SJCRH30 (cell line): ENCODE measurements at regions not wholly inside any gene's neighbourhood (a gene's known extent, or its start where the extent isn't known, plus 50 kb on each side); places are given as distances from the start of the nearest gene placed in this dataset.

Source experiments
- DNase-seq, 2 experiments: peaks; one replicate each; pipeline ENCODE4 v3.0.0-alpha.2; 2015 to 2020
- H3K27ac ChIP-seq: fragments of 250-450 bp; sonication (Bioruptor Pico); 2 replicates; pipeline ENCODE4 v1.5.1; 2020; ENCODE audit warnings: mild to moderate bottlenecking, moderate library complexity
- H3K27me3 ChIP-seq: fragments of 250-450 bp; sonication (Bioruptor Pico); 2 replicates; pipeline ENCODE4 v1.5.1; 2020; ENCODE audit warnings: mild to moderate bottlenecking, moderate library complexity
- H3K36me3 ChIP-seq: fragments of 250-450 bp; sonication (Bioruptor Pico); 2 replicates; pipeline ENCODE4 v1.5.1; 2020; ENCODE audit warnings: mild to moderate bottlenecking, moderate library complexity
- H3K4me1 ChIP-seq: fragments of 250-450 bp; sonication (Bioruptor Pico); 2 replicates; pipeline ENCODE4 v1.5.1; 2020; ENCODE audit warnings: mild to moderate bottlenecking, moderate library complexity
- H3K4me3 ChIP-seq: fragments of 250-450 bp; sonication (Bioruptor Pico); 2 replicates; pipeline ENCODE4 v1.5.1; 2020; ENCODE audit warnings: mild to moderate bottlenecking, moderate library complexity
- H3K9me3 ChIP-seq: fragments of 250-450 bp; sonication (Bioruptor Pico); replicated peaks from 2 replicates; pipeline ENCODE4 v1.5.1; 2020; ENCODE audit warnings: mild to moderate bottlenecking, moderate library complexity

DNA sequence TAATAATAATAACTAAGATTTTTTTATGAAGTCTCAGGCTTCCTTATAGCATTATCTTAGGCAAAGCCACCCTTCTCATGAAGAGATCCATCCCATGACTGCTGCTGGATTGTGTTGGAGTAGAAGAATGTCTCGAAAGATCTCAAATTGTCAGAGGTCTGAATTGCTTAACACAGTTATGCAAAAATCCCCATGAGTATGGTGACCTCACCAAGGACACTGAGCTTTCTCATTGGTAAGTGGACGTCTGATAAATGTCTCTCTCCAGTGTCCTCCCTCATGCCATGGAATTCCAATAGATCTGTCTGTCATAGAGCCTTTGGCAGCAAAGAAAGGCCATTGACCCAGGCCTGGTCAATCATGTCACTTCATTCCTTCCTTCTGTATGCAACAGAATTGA lies 264.5 kb downstream of the CDH11 start:
- no peaks in the 10 kb centered on the region for H3K27me3 ChIP-seq

DNA sequence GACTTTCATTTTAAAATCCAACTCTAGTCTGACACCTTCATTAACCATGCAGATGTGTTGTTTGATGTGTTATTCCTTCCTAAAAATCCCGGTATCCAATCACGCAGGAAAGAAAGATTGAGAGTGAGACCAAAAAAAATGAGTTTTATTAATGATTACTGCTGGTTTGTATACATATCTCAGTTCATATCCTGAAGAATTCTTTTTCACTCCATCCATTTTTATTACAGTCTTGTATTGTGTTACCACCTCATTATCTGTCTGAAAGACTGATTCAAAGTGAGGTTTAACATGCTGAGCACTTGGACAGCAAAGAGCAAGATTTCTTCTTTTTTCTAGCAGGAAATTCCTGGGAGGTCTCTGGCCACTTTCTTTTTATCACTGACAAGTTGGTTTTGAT lies 268.3 kb downstream of the CDH11 start:
- Histone ChIP-seq H3K4me1 (no peaks in the 10 kb centered on the region), H3K9me3 (no peaks in the 10 kb centered on the region), H3K27me3 (no peaks in the 10 kb centered on the region), H3K36me3 (no peaks in the 10 kb centered on the region), H3K27ac (no peak overlapping the region), H3K4me3 (no peak overlapping the region)
- DNase-seq = no peak

More for the DNA sequence above, 264.5 kb downstream of the CDH11 start:
- H3K4me3 ChIP-seq = no peak overlapping the region
- no peak overlapping the region for H3K27ac ChIP-seq
- H3K9me3 ChIP-seq = no peaks in the 10 kb centered on the region
- H3K36me3 ChIP-seq = no peaks in the 10 kb centered on the region
- no peak for DNase-seq
- no peaks in the 10 kb centered on the region for H3K4me1 ChIP-seq

DNA sequence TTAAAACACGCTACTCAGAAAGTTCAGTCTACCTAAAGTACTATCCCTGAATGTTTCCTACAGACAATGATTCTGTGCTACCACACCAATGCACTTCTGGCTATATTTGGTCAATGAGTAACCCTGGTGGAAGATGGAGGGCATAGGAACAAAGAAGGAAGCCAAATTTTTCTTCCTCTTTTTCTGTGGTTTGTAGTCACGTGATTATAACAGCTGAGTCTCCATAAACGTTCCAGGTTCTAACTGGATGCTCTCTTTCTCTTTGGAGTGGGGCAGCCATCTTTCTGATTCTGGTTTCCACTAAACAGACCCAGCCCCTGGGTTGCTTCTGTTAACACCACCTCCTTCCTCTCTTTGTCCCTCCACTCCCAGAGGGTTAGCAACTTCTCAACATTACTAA lies 274.9 kb downstream of the CDH11 start:
- Histone ChIP-seq H3K27ac (no peak overlapping the region), H3K4me1 (no peaks in the 10 kb centered on the region), H3K9me3 (no peaks in the 10 kb centered on the region), H3K27me3 (no peaks in the 10 kb centered on the region), H3K4me3 (no peak overlapping the region), H3K36me3 (no peaks in the 10 kb centered on the region)
- no peak for DNase-seq

DNA sequence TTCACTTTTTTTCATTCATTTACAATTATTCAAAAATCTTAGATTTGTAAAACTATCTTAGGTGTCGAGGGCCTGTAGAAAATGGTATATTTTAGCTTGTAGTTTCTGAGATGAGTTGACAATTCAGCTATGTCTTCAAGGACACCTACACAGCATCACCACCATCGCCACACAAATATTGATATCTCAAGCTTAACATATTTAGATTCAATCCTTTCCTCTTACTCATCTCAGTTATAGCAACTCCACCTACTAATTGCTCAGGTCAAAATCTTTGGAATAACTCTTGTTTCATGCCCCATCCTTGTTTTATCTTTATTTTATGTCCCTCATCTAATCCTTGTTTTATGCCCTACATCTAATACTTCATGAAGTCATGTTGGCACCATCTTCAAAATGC lies 276.8 kb downstream of the CDH11 start:
- no peak for DNase-seq

DNA sequence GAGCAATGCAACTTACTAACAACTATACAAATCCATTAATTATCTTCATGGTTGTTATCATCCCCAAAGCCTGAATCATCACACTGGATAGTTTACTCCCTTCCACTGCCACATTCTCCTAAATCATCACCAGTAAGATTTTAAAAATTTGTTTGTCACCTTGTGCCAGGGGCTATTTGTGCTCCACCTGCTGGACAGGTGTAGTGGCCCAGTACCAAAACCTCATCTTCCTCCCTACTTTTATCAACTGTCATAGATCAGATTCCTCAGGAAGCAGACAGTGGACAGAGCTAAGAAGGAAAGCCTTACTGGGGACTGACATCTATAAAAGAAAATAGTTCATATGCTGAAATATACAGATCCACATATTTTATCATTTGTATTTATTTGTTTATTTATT lies 280.4 kb downstream of the CDH11 start:
- Histone ChIP-seq H3K9me3 (no peaks in the 10 kb centered on the region), H3K36me3 (no peaks in the 10 kb centered on the region), H3K27me3 (no peaks in the 10 kb centered on the region), H3K27ac (no peak overlapping the region), H3K4me1 (no peaks in the 10 kb centered on the region), H3K4me3 (no peak overlapping the region)
- no peak for DNase-seq

More for the DNA sequence above, 276.8 kb downstream of the CDH11 start:
- H3K27me3 ChIP-seq = no peaks in the 10 kb centered on the region
- H3K4me1 ChIP-seq = no peaks in the 10 kb centered on the region
- no peak overlapping the region for H3K27ac ChIP-seq
- H3K4me3 ChIP-seq = no peak overlapping the region
- no peaks in the 10 kb centered on the region for H3K36me3 ChIP-seq
- no peaks in the 10 kb centered on the region for H3K9me3 ChIP-seq

DNA sequence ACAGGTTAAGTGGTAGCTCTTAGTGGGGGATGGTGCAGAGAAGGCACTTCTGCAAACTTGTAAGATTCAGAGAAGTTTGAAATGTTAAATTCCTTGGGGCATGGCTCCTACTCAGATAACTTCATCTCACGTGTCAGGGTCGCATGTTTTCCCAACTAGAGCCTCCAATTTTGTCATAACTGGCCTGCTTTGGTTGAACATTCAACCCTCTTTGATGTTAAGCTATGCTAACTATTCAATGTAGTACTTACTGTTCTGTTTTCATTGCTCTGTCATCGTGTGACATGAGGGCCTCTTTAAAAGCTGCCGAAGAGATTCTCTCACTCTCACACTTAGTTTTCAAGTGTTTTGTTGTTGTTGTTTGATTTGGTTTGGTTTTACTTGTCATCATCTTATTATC lies 280.8 kb downstream of the CDH11 start:
- Histone ChIP-seq H3K4me3 (no peak overlapping the region), H3K36me3 (no peaks in the 10 kb centered on the region), H3K27ac (no peak overlapping the region), H3K27me3 (no peaks in the 10 kb centered on the region), H3K4me1 (no peaks in the 10 kb centered on the region), H3K9me3 (no peaks in the 10 kb centered on the region)
- no peak for DNase-seq

DNA sequence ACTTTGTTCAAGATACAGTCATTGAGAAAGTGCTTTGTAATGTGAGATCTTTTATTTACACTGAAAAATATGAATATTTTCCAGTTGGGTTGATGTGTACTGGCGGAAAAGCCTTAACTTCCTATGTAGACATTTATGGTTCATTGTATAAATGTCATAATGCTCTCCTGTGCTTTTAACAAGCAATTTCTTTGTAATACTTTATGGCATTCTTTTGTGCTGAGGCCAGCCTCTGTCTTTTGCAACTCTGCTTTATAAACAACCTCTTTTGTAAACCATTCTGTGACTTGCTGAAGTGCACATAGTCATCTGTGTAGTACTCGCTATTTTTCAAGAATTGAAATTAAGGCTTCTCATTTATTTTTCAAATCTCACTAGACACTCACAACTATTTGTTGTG lies 291.2 kb downstream of the CDH11 start:
- no peak overlapping the region for H3K27ac ChIP-seq
- no peak overlapping the region for H3K4me3 ChIP-seq
- DNase-seq = no peak
- 0 out of 2 replicates have a peak, but pooled peaks cover 6% of the 10 kb centered on the region for H3K9me3 ChIP-seq
- H3K4me1 ChIP-seq = no peaks in the 10 kb centered on the region
- no peaks in the 10 kb centered on the region for H3K27me3 ChIP-seq
- H3K36me3 ChIP-seq = no peaks in the 10 kb centered on the region

DNA sequence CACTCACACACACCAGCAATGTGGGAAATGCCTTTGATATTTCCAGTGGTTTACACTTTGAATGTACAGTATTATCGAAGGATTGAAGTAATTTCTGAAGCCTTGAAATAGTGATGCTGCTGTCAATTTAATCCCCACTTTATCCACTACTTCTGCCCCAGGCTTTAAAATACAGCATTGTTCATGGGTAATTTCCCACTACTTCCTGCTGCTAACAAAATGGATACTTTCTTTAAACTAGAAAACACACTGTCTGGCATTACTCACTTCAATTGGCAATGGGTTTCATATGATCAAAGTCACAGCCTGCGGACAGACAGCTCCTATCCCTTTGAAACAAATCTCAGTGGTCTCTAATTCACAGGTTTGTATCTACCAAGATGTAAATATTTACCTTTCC lies 292.2 kb downstream of the CDH11 start:
- H3K27ac ChIP-seq = no peak overlapping the region
- no peaks in the 10 kb centered on the region for H3K4me1 ChIP-seq
- H3K36me3 ChIP-seq = no peaks in the 10 kb centered on the region
- H3K9me3 ChIP-seq = 0 out of 2 replicates have a peak, but pooled peaks cover 6% of the 10 kb centered on the region
- H3K4me3 ChIP-seq = no peak overlapping the region
- H3K27me3 ChIP-seq = no peaks in the 10 kb centered on the region
- no peak for DNase-seq

DNA sequence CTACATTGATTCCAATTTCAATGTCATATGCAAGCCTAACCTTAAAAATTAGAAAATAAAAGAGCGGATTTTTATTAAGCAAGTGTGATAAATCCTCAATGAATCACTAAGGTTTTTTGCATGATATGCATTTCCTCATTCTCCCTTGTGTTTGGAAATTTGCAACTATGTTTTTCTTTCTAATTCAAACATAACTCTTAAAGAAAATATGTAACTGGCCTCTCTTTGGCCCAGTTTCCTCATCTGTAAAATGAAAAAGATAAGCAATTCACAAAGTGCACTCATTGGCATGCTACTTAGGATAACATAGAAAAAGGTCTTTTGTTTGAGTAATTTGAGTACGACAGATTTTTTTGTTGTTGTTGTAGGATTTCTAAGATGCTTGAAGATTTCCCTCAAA lies 295.5 kb downstream of the CDH11 start:
- no peak overlapping the region for H3K4me3 ChIP-seq
- no peaks in the 10 kb centered on the region for H3K27me3 ChIP-seq
- no peak overlapping the region for H3K27ac ChIP-seq
- no peaks in the 10 kb centered on the region for H3K4me1 ChIP-seq
- DNase-seq = no peak
- 0 out of 2 replicates have a peak, but pooled peaks cover 4% of the 10 kb centered on the region for H3K9me3 ChIP-seq
- no peaks in the 10 kb centered on the region for H3K36me3 ChIP-seq

DNA sequence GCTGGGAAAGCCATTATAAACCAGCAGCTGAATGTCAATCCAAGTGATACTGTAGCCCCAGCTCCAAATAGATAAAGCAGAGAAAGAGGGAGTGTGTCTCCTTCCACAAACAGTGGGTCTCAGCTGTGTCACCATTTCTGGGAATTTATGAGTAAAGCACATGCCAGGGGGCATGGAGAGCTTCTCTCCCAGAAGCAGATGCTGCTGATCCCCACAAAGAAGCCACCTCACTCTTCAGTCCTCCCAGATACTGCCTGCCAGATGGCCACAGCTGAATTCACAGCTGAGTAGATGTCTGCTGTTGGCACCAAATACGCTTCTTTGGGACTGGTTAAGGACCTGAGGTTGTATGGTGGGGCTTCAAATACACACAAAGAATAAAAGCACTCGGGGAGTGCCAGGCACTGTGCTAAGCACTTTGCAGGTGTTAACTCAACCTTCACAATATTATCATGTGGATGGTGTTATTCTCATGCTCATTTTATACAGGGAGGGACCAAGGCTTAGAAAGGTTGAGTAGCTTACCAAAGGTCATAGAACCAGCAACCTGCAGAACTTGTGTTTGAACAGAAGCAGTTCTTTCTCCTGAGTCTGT lies 298.3 kb downstream of the CDH11 start:
- Histone ChIP-seq H3K36me3 (no peaks in the 10 kb centered on the region), H3K27ac (no peak overlapping the region), H3K9me3 (no peaks in the 10 kb centered on the region), H3K4me1 (no peaks in the 10 kb centered on the region), H3K4me3 (no peak overlapping the region), H3K27me3 (no peaks in the 10 kb centered on the region)
- DNase-seq = no peak

DNA sequence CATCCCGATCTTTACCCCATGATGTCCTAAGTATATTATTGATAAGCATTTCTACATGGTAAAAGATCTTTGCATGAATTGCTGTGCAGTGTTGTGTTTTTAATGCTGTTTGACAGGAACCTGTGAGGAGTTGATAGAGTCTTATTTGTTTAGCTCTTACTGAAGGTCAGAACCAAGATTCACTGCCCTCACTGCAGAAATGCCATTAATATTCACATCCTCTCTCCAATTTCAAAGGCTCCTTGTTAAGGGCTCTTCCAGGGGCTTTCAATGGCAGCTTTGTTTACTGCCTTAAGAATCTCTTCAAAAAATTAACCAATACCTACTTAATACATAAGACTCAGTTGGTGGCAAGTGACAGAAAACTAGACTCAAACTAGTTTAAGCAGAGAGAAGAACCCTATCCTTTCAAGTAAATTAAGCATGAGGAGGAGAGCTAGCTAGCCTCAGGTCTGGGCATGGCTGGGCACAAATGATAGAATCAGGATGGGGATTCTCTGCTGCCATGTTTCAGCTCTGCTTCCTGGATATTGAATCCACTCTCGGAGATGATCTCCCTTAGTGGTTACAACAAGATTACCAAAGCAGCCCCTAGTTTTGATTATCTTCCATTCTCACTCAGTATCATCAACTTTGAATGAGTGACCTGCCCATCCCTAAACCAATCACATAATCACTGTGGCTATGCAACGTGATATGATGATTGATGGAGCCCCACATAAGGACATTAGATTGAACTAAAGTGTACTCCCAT lies 311.8 kb downstream of the CDH11 start:
- H3K27ac ChIP-seq = no peak overlapping the region
- DNase-seq = no peak
- no peaks in the 10 kb centered on the region for H3K9me3 ChIP-seq
- H3K4me3 ChIP-seq = no peak overlapping the region
- H3K4me1 ChIP-seq = peaks cover 18% of the 10 kb centered on the region
- no peaks in the 10 kb centered on the region for H3K27me3 ChIP-seq
- no peaks in the 10 kb centered on the region for H3K36me3 ChIP-seq

DNA sequence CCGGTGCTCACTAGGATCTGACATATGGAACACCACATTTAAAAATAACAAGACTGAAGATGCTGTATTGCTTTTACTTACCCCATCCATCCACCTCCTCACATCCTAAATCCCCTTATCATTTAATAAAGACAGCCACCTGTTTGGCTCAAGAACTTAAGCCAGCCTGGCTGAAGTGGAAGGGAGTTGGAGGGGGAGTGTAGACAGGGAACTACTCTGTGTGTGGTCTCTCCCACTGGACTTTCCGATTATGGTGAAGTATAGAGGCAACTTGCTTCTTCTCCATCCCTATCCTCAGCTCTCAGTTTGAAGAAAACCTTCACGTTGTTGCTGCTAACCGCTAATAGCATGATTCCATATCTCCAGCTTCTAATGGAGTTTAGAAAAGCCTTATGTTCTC lies 313.4 kb downstream of the CDH11 start:
- peak; percentile 84 to 93 for DNase-seq
- Histone ChIP-seq H3K4me1 (peaks cover 18% of the 10 kb centered on the region), H3K4me3 (no peak overlapping the region), H3K9me3 (no peaks in the 10 kb centered on the region), H3K27ac (peak overlapping the region; percentile 25; the same call in 1 of the 2 replicates), H3K27me3 (no peaks in the 10 kb centered on the region), H3K36me3 (no peaks in the 10 kb centered on the region)

DNA sequence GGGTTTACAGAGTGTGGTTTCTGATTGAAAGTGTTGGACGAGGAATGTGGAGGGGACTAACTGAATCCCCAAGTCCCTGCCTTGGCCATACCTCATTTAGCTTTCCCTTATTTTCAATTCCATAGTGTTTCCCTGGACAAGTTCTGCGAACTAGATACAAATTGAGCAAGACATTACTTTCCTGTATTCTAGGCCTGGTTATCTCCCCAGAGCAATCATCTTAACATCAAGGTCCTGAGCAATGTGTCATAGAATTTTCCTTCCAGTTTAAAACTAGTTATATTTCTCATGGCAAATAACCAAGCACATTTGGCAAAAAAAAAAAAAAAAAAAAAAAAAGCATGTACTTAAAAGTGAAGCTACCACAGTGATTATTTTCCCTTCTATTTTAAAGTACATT lies 330.1 kb downstream of the CDH11 start:
- peaks cover 11% of the 10 kb centered on the region for H3K4me1 ChIP-seq
- H3K9me3 ChIP-seq = 0 out of 2 replicates have a peak, but pooled peaks cover 4% of the 10 kb centered on the region
- H3K27ac ChIP-seq = no peak overlapping the region
- no peaks in the 10 kb centered on the region for H3K36me3 ChIP-seq
- no peak overlapping the region for H3K4me3 ChIP-seq
- DNase-seq = no peak
- no peaks in the 10 kb centered on the region for H3K27me3 ChIP-seq

DNA sequence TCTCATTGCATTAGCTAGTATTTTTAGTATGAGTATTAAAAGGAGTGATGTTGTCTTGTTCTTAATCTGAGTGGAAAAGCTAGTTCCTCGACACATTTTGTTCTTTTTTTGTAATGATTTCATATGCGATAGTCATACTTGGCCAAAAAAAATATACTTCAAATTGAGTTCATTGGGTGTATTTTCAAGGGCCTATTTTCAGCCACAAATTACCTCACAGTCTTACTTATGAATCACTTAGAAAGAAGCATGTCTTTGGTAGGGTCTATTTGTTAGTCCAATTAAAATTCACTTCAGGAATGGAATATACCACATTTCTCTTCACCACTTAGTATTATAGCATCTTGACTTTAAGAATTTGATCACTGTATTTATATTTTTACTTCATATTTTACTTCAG lies 337.2 kb downstream of the CDH11 start:
- H3K4me1 ChIP-seq = peaks cover 8% of the 10 kb centered on the region
- H3K4me3 ChIP-seq = no peak overlapping the region
- H3K27ac ChIP-seq = no peak overlapping the region
- no peaks in the 10 kb centered on the region for H3K27me3 ChIP-seq
- DNase-seq = no peak
- no peaks in the 10 kb centered on the region for H3K9me3 ChIP-seq
- no peaks in the 10 kb centered on the region for H3K36me3 ChIP-seq

DNA sequence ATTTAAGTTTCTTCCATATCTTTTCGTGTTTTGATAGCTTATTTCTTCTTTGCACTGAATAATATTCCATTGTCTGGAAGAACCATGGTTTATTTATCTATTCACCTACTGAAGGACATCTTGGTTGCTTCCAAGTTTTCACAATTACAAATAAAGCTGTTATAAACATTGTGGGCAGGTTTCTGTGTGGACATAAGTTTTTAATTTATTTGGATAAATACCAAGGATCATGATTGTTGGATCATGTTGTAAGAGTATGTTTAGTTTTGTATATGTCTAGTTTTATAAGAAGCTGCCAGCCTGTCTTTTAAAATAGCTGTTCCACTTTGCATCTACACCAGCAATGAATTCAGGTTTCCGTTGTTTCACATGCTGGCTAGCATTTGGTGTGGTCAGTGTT lies 339.4 kb downstream of the CDH11 start:
- H3K9me3 ChIP-seq = no peaks in the 10 kb centered on the region
- H3K27me3 ChIP-seq = no peaks in the 10 kb centered on the region
- no peaks in the 10 kb centered on the region for H3K36me3 ChIP-seq
- H3K4me3 ChIP-seq = no peak overlapping the region
- peaks cover under 1% of the 10 kb centered on the region; the same call in 1 of the 2 replicates for H3K4me1 ChIP-seq
- H3K27ac ChIP-seq = no peak overlapping the region
- DNase-seq = no peak

DNA sequence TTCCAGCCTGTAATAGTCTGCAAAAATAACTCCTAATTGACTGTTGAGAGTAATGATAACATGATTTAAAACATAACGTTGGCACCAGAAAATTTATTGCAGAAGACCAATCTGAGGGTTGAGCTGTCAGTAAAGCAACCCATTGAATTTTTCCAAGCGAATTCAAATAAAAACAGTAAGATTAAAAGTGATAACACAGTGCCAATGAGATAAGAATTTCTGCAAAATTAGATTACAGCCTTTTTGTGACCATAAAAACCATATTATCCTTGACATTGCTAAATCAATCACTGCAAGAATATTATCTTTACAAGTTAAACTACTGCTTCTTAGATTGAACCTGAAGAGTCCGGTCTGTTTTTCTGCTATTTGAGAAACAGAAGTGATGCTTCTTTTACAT lies 341.4 kb downstream of the CDH11 start:
- no peaks in the 10 kb centered on the region for H3K9me3 ChIP-seq
- H3K4me1 ChIP-seq = no peaks in the 10 kb centered on the region
- no peak overlapping the region for H3K4me3 ChIP-seq
- no peak for DNase-seq
- H3K27ac ChIP-seq = no peak overlapping the region
- no peaks in the 10 kb centered on the region for H3K27me3 ChIP-seq
- H3K36me3 ChIP-seq = no peaks in the 10 kb centered on the region
